ENCODE measurements at regions not wholly inside any gene's neighbourhood (a gene's known extent, or its start where the extent isn't known, plus 50 kb on each side); places are given as distances from the start of the nearest gene placed in this dataset.
A peak's percentile ranks its signal among the peaks of the same experiment; 100 is the strongest.

DNA sequence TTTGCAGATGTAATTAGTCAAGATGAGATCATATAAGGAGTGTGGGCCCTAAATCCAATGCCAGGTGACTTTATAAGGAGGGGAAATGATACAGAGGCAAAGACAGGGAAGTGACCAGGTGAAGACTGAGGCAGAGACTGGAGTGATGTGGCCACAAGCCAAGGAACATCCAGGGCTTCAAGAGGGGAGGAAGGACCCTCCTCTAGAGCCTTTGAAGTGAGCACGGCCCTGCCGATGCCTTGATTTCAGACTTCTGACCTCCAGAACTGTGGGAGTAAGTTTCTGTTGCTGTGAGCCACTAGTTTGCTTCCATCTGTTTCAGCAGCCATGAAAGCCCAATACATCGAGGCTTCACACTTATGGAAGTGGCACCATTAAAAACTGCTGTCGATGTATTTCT, 78.7 kb downstream of the SHANK2 start:
- ATAC-seq = no peak
- peaks cover 10% of the 10 kb centered on the region; the same call in 2 of the 3 replicates for H3K4me1 ChIP-seq
- ChIA-PET POLR2A (no interaction called here), CTCF (no interaction called here)
- H3K4me2 ChIP-seq = no peak overlapping the region
- FAIRE-seq = no peak
- WGBS (ENCODE audit: missing lambda C conversion rate) = 94% methylated on average over 4 of the region's 4 CpGs
- no peak for TF ChIP-seq ZSCAN20 (CRISPR knock-in tag; IDR thresholded peaks at IDR 0.05)
- TF ChIP-seq EP300 (IDR thresholded peaks at IDR 0.05) = no peak
- TF ChIP-seq NPAS2 (CRISPR knock-in tag; IDR thresholded peaks at IDR 0.05; ENCODE audit: borderline replicate concordance) = no peak
- TF ChIP-seq TFCP2L1 (CRISPR knock-in tag; IDR thresholded peaks at IDR 0.05) = no peak
- no peak for TF ChIP-seq CHD4 (IDR thresholded peaks at IDR 0.05; ENCODE audit: borderline replicate concordance)
- no peak for TF ChIP-seq HDAC2 (IDR thresholded peaks at IDR 0.05)
- TF ChIP-seq TP53 (CRISPR knock-in tag; IDR thresholded peaks at IDR 0.05) = no peak
- TF ChIP-seq EHMT2 (IDR thresholded peaks at IDR 0.05; ENCODE audit: low read depth) = no peak
- DNase-seq (ENCODE audit: low read depth in 1 of 2, low spot score in 1 of 2) = no peak
- H3K27ac ChIP-seq = no peak overlapping the region
- H3K9me3 ChIP-seq = peaks cover 25% of the 10 kb centered on the region
- H3K4me3 ChIP-seq = no peak overlapping the region

DNA sequence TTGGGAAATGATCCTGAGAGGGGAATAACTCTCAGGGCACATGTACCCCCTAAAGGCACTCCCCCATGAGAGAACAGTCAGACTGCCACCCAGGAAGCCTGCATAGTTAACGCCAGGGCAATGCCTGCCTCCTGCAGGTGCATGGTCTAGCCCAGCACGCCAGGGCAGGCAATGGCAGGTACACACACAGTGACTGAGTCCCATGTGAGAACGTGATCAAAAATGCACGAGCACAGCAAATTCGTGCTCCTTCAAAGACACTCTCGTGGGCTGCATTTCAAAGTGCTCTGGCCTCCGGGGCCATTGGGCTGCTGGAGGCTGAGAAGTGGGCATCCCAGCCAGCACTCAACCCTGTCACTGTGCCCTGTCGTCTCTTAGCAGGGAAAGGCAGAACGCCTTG, 79.7 kb downstream of the SHANK2 start:
- no peak for DNase-seq (ENCODE audit: low read depth in 1 of 2, low spot score in 1 of 2)
- Histone ChIP-seq H3K27ac (no peak overlapping the region), H3K4me3 (no peak overlapping the region), H3K4me1 (peaks cover 10% of the 10 kb centered on the region; the same call in 2 of the 3 replicates), H3K4me2 (no peak overlapping the region), H3K9me3 (peaks cover 24% of the 10 kb centered on the region)
- no peak for ATAC-seq
- no peak for TF ChIP-seq TP53 (CRISPR knock-in tag; IDR thresholded peaks at IDR 0.05)
- TF ChIP-seq SREBF2 (IDR thresholded peaks at IDR 0.05) = no peak
- TF ChIP-seq MAFK (IDR thresholded peaks at IDR 0.05; ENCODE audit: partially characterized antibody) = peak; percentile 59
- TF ChIP-seq ZSCAN20 (CRISPR knock-in tag; IDR thresholded peaks at IDR 0.05) = no peak
- no peak for FAIRE-seq
- WGBS (ENCODE audit: missing lambda C conversion rate) = 90% methylated on average over 9 of the region's 9 CpGs
- POLR2A ChIA-PET = no interaction called here
- CTCF ChIA-PET = no interaction called here

DNA sequence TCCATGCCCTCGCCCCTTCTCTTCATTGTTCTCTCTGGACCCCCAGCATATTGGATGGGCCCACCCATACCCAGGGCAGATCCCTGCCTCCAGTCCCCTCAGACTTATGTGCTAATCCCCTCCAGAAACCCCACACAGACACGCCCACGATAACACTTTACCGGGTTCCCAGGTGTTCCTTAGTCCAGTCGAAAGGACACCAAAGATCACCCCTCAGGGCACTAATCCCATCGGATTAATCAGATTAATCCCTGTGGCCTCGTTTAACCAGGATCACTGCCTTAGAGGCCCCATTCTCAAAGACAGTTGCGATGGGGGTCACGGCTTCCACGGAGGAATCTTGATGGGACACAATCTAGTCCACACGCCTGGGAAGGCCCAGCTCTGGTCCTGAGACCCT, 80.8 kb downstream of the SHANK2 start:
- no peak overlapping the region for H3K4me3 ChIP-seq
- ChIA-PET POLR2A (no interaction called here), CTCF (interaction anchor here (1.2 kb wide), 1 partner anchor 11 kb away, joined by 3 read pairs; no protein-coding TSS in a partner anchor)
- FAIRE-seq = no peak
- no peak overlapping the region for H3K4me2 ChIP-seq
- no peak for DNase-seq (ENCODE audit: low read depth in 1 of 2, low spot score in 1 of 2)
- WGBS (ENCODE audit: missing lambda C conversion rate) = 93% methylated on average over 11 of the region's 11 CpGs
- TF ChIP-seq PHF8 (IDR thresholded peaks at IDR 0.05; ENCODE audit: borderline replicate concordance, low read depth) (no peak), ESRRA (IDR thresholded peaks at IDR 0.05; ENCODE audit: borderline replicate concordance, low read length) (no peak), NFE2L2 (conservative IDR thresholded peaks at IDR 0.05; ENCODE audit: low read length) (no peak), CBX8 (IDR thresholded peaks at IDR 0.05) (no peak), BHLHE40 (IDR thresholded peaks at IDR 0.05; ENCODE audit: low read depth, low read length) (no peak), CHD2 (IDR thresholded peaks at IDR 0.05; ENCODE audit: low read length, partially characterized antibody) (no peak), CHD4 (IDR thresholded peaks at IDR 0.05; ENCODE audit: borderline replicate concordance) (no peak), RAD21 (conservative IDR thresholded peaks at IDR 0.05 in 1 of 2, IDR thresholded peaks at IDR 0.05 in 1 of 2) (no peak), CEBPB (IDR thresholded peaks at IDR 0.05) (no peak), MAFK (IDR thresholded peaks at IDR 0.05; ENCODE audit: partially characterized antibody) (no peak), RNF2 (IDR thresholded peaks at IDR 0.05; ENCODE audit: borderline replicate concordance, low read depth) (no peak), HOXA7 (CRISPR knock-in tag; IDR thresholded peaks at IDR 0.05) (no peak), ZSCAN20 (CRISPR knock-in tag; IDR thresholded peaks at IDR 0.05) (no peak), JUNB (IDR thresholded peaks at IDR 0.05) (no peak), TFCP2L1 (CRISPR knock-in tag; IDR thresholded peaks at IDR 0.05) (no peak), FOXS1 (CRISPR knock-in tag; IDR thresholded peaks at IDR 0.05) (no peak)
- TF ChIP-seq, protein P1, sequence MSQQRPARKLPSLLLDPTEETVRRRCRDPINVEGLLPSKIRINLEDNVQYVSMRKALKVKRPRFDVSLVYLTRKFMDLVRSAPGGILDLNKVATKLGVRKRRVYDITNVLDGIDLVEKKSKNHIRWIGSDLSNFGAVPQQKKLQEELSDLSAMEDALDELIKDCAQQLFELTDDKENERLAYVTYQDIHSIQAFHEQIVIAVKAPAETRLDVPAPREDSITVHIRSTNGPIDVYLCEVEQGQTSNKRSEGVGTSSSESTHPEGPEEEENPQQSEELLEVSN (IDR thresholded peaks at IDR 0.05; ENCODE audit: borderline replicate concordance, low read depth) = no peak
- no peak for ATAC-seq
- peaks cover 10% of the 10 kb centered on the region; the same call in 2 of the 3 replicates for H3K4me1 ChIP-seq
- peaks cover 13% of the 10 kb centered on the region; the same call in 2 of the 3 replicates for H3K9me3 ChIP-seq
- H3K27ac ChIP-seq = no peak overlapping the region

Data from A549 (cell line).